Activated CD8-positive, alpha-beta T cell treated with anti-CD3 and anti-CD28 coated beads for 36 hours (primary cell): ENCODE measurements at regions not wholly inside any gene's neighbourhood (a gene's known extent, or its start where the extent isn't known, plus 50 kb on each side); places are given as distances from the start of the nearest gene placed in this dataset.
"Not testable (repeated sequence)": the region's sequence is repeated elsewhere in the genome, so short reads cannot be mapped to it uniquely, and the experiment has no call there.

Experiments used
- ATAC-seq: fragments of 200-7000 bp; cut with Tn5 transposase; one replicate; pipeline ENCODE4 v1.10.0; 2021; ENCODE audit warnings: mild to moderate bottlenecking, moderate library complexity
- CTCF ChIA-PET: fragments of 350-600 bp; sonication (Branson Sonifier 250); formaldehyde crosslinking; loops from one replicate; lab custom pipeline; 2021; ENCODE audit warnings: antibody characterized with exemption; lab: Charles Lee
- POLR2A ChIA-PET: fragments of 350-600 bp; sonication (Branson Sonifier 250); formaldehyde crosslinking; loops from one replicate; lab custom pipeline; 2021; ENCODE audit warnings: antibody characterized with exemption; lab: Charles Lee
- DNase-seq: peaks from one replicate; pipeline ENCODE4 v3.0.0-alpha.2; 2020
- H3K27ac Mint-ChIP-seq: one replicate; pipeline ENCODE4 v1.8.0; 2021; ENCODE audit warnings: mild to moderate bottlenecking, mixed read lengths
- H3K27me3 Mint-ChIP-seq: one replicate; pipeline ENCODE4 v1.8.0; 2021; ENCODE audit warnings: mixed read lengths
- H3K36me3 Mint-ChIP-seq: one replicate; pipeline ENCODE4 v1.8.0; 2021; ENCODE audit warnings: low read depth, mixed read lengths
- H3K4me1 Mint-ChIP-seq: one replicate; pipeline ENCODE4 v1.8.0; 2021; ENCODE audit warnings: low read depth, mixed read lengths
- H3K4me3 Mint-ChIP-seq: one replicate; pipeline ENCODE4 v1.8.0; 2021; ENCODE audit warnings: mild to moderate bottlenecking, moderate library complexity, mixed read lengths
- H3K9me3 Mint-ChIP-seq: one replicate; pipeline ENCODE4 v1.8.0; 2021; ENCODE audit warnings: mixed read lengths
- CTCF ChIP-seq: fragments of 200-600 bp; IDR thresholded peaks from one replicate; pipeline ENCODE4 v1.8.0; 2022; ENCODE audit warnings: antibody characterized with exemption, mild to moderate bottlenecking
- intact Hi-C: fragments of 100-400 bp; cut with micrococcal nuclease; formaldehyde crosslinking; loops from one replicate; pipeline ENCODE4 v1.10.0; 2022

GRCh38 chr4:107449611-107450369, 270.2 kb downstream of the PAPSS1 start:
- POLR2A ChIA-PET, result no interaction called here
- CTCF ChIA-PET, result no interaction called here

GRCh38 chr4:107442538-107443111, 277.4 kb downstream of the PAPSS1 start:
- CTCF ChIA-PET, result no interaction called here
- no peak for ATAC-seq
- no peak for DNase-seq
- no peak for TF ChIP-seq CTCF
- POLR2A ChIA-PET, result no interaction called here
- H3K27ac Mint-ChIP-seq, result no peak overlapping the region
- H3K9me3 Mint-ChIP-seq, result no peaks in the 10 kb centered on the region
- no peaks in the 10 kb centered on the region for H3K4me1 Mint-ChIP-seq
- no peak overlapping the region for H3K4me3 Mint-ChIP-seq
- intact Hi-C loops, result no loop called here
- no peaks in the 10 kb centered on the region for H3K36me3 Mint-ChIP-seq
- no peaks in the 10 kb centered on the region for H3K27me3 Mint-ChIP-seq

More at GRCh38 chr4:107449611-107450369, 270.2 kb downstream of the PAPSS1 start:
- Mint-ChIP-seq H3K4me1 (no peaks in the 10 kb centered on the region), H3K4me3 (no peak overlapping the region), H3K9me3 (no peaks in the 10 kb centered on the region), H3K27ac (no peak overlapping the region), H3K36me3 (no peaks in the 10 kb centered on the region), H3K27me3 (peaks cover 4% of the 10 kb centered on the region)
- TF ChIP-seq CTCF, result no peak
- ATAC-seq, result no peak
- no peak for DNase-seq
- intact Hi-C loops, result no loop called here

- no peak for DNase-seq
- POLR2A ChIA-PET, result no interaction called here
- CTCF ChIA-PET, result no interaction called here
- H3K9me3 Mint-ChIP-seq, result no peaks in the 10 kb centered on the region
- H3K4me3 Mint-ChIP-seq, result no peak overlapping the region
- H3K27me3 Mint-ChIP-seq, result peaks cover 4% of the 10 kb centered on the region
- no peak for ATAC-seq
- H3K4me1 Mint-ChIP-seq, result no peaks in the 10 kb centered on the region
- TF ChIP-seq CTCF, result no peak
- no peak overlapping the region for H3K27ac Mint-ChIP-seq
- H3K36me3 Mint-ChIP-seq, result no peaks in the 10 kb centered on the region
- intact Hi-C loops, result no loop called here
Observed at GRCh38 chr4:107439401-107439800, 280.6 kb downstream of the PAPSS1 start.

- ATAC-seq, CTCF ChIA-PET, H3K27ac Mint-ChIP-seq, intact Hi-C loops, DNase-seq, POLR2A ChIA-PET, H3K27me3 Mint-ChIP-seq, H3K4me1 Mint-ChIP-seq, H3K9me3 Mint-ChIP-seq, H3K4me3 Mint-ChIP-seq, H3K36me3 Mint-ChIP-seq: not testable (repeated sequence)
Observed at GRCh38 chr4:107436471-107436870, 283.6 kb downstream of the PAPSS1 start.

- H3K27ac Mint-ChIP-seq, result no peak overlapping the region
- no peak for DNase-seq
- H3K4me3 Mint-ChIP-seq, result no peak overlapping the region
- intact Hi-C loops, result no loop called here
- no peaks in the 10 kb centered on the region for H3K36me3 Mint-ChIP-seq
- POLR2A ChIA-PET, result no interaction called here
- ATAC-seq, result no peak
- TF ChIP-seq CTCF, result no peak
- H3K9me3 Mint-ChIP-seq, result no peaks in the 10 kb centered on the region
- peaks cover 15% of the 10 kb centered on the region for H3K27me3 Mint-ChIP-seq
- CTCF ChIA-PET, result no interaction called here
- no peaks in the 10 kb centered on the region for H3K4me1 Mint-ChIP-seq
Observed at GRCh38 chr4:107432451-107432850, 287.6 kb downstream of the PAPSS1 start.
